Stimulated activated CD8-positive, alpha-beta memory T cell treated with anti-CD3 and anti-CD28 coated beads, Interleukin-2, amount 100 ng/mL, for 48 hours (primary cell): ENCODE measurements at regions not wholly inside any gene's neighbourhood (a gene's known extent, or its start where the extent isn't known, plus 50 kb on each side); places are given as distances from the start of the nearest gene placed in this dataset.
"Not testable (repeated sequence)": the region's sequence is repeated elsewhere in the genome, so short reads cannot be mapped to it uniquely, and the experiment has no call there.

ENCODE experiments used
- DNase-seq, 2 donors: peaks; one replicate each; pipeline ENCODE4 v3.0.0-alpha.2; 2020; ENCODE audit warnings: low read depth in 2 of 2

GRCh38 chr3:26068890-26069289, 279.0 kb downstream of the OXSM start:
- DNase-seq, result no peak

DNA sequence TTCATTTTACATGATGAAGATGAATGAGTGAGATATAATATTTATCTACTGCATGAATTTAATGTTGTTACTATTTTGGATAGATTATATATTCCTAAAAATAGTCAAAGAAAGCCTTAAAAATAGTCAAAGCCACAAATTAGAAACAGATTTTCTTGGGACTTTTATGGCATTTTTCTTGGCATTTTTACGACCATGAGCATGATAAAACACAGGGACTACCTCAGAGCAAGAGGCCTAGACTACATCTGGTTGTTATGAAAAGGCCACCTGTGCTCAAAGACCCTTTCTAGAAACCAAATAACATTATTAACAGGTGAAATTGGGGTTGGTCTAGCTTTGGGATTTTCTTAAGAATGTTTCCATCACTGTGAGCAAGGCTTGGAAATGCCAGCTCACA, 281.0 kb downstream of the OXSM start:
- DNase-seq, result no peak

DNA sequence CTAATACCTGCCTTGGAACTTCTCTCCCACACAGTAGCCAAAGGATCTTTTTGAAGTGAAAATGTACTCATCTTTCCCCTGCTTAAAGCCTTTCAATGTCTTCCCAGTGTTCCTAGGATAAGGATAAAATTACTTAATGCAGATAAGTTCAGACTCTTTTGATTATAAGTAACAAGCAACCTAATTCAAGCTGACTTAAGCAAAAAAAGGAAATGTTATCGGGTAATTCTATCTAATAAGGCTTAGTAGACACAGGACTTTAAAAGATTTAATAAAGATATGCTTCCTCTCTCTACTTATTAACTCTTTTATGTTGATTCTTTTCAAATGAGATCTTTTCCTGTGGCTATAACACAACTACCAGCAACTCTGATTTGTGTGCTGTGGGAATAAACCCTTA, 284.2 kb downstream of the OXSM start:
- no peak for DNase-seq

GRCh38 chr3:26078539-26078938, 288.6 kb downstream of the OXSM start:
- DNase-seq, result no peak

DNA sequence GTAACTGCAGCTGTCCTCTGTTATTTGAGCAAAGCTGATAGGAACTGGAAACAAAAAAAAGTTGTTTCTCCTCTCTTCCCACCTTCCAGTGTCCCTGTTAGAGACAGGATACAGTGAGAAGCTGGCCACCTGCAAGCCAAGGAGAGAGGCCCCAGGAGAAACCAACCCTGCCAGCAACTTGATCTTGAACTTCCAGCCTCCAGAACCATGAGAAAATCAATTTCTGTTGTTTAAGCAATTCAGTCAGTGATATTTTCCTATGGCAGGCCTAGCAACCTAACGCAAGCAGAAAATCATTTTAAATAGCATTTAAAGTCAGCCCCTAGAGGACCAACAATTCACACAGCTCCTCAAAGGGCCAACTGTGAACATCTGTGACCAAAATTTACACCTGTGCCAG, 291.3 kb downstream of the OXSM start:
- no peak for DNase-seq

GRCh38 chr3:26081806-26082205, 291.9 kb downstream of the OXSM start:
- DNase-seq, result no peak

DNA sequence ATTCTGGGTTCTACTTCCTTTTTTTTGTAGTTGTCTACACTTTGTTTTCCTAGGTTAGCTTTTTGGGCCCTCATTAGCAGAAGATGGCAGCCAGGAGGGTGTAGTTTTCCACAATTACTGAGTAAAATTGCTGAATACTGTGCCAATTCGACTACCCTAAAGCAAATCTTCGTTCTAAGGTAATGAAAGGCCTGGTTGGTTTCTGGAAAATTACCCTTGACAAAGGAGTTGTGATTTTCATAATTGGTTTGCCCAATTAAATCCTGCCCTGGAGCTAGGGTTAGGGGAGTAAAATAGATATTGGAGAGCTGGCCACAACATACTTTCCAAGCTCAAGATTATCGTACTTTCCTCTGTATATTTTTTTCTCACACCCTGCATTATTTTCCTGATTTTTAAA, 293.0 kb downstream of the OXSM start:
- no peak for DNase-seq

DNA sequence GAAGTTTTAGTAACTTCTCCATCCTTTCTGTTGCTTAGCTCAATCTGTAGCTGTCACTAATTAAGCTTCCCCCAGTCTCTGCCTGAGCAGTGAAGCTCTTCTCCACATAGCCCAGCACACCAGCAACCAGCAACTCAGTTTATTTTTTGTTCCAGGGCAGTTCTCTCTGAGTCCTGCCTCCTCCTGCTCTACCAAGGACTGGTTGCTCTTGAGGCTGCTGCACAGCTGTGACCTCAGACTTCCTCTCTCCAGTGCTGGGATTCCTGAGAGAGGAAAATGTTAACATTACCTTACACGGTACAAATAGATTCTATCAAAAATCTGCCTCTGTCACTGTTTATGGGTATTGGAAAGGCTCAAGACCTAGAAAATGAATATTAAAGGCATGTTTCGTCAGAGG, 294.7 kb downstream of the OXSM start:
- DNase-seq, result no peak

- DNase-seq, result no peak
Observed at GRCh38 chr3:26087751-26088150, 297.9 kb downstream of the OXSM start.

DNA sequence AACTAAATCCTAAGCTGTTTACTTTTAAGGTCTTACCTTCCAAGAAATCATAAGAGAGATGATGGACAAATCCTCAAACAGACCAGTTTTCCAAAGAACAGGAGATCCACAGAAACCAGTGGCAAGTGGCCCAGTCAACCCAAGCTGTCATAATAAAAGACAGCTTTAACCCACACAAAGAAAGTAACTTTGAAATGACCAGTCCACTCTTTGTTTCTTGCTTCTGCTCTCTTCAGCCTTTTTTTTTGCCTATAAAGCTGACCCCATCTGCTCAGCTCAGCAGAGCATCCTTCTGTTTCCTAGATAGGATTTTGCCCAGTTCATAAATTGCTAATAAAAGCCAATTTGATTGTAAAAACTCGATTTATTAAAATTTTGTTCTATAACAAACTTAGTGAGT, 299.4 kb downstream of the OXSM start:
- DNase-seq, result no peak

GRCh38 chr3:26090589-26090988, 300.7 kb downstream of the OXSM start:
- no peak for DNase-seq

DNA sequence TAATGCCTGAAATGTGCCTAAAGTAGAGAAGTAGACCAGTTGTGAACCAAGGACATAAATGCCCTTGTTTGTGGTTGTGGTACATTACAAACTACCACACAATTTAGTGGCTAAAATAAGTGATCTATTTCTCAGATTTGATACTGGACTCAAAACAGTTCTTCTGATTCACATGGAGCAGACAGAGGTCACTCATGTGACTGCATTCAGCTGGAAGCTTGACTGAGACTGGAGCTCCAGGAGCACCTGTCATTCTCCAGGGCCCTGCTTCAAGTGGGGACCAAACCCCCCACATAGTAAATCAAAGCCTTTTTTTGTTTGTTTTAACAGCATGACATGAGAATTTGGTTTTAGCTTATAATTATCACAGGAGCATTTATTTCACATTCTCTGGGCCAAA, 301.2 kb downstream of the OXSM start:
- DNase-seq, result no peak

DNA sequence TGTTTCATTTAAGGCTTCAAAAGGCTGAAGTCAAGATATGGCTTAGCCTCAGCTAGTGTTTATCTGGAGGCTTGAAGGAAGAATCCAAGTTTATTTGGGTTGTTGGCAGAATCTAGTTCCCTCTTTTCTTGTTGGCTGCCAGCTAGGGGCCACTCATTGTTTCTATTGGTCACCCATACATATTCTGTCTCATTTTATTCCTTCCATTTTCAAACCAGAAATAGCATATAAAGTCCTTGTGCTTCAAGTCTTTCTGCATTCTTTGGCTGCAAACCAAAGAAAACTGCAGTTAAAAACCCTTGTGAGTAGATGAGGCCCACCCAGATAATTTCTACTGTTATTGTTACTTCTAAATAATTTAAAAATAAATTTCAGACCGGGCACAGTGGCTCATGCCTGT, 301.7 kb downstream of the OXSM start:
- no peak for DNase-seq

DNA sequence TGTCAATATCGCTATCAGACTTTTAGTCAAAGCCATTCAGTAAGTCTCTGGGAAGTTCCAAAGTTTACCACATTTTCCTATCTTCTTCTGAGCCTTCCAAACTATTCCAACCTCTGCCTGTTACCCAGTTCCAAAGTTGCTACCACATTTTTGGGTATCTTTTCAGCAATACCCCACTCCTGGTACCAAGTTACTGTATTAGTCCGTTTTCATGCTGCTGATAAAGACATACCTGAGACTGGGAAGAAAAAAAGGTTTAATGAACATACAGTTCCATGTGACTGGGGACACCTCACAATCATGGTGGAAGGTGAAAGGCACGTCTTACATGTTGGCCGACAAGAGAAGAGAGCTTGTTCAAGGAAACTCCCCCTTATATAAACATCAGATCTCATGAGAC, 307.2 kb downstream of the OXSM start:
- not testable (repeated sequence) for DNase-seq

GRCh38 chr3:26099692-26100091, 309.8 kb downstream of the OXSM start:
- no peak for DNase-seq

- no peak for DNase-seq
Observed at GRCh38 chr3:26100176-26100575, 310.3 kb downstream of the OXSM start.

GRCh38 chr3:26102376-26102775, 312.5 kb downstream of the OXSM start:
- no peak for DNase-seq

- no peak for DNase-seq
Observed at GRCh38 chr3:26104851-26105251, 315.0 kb downstream of the OXSM start.

DNA sequence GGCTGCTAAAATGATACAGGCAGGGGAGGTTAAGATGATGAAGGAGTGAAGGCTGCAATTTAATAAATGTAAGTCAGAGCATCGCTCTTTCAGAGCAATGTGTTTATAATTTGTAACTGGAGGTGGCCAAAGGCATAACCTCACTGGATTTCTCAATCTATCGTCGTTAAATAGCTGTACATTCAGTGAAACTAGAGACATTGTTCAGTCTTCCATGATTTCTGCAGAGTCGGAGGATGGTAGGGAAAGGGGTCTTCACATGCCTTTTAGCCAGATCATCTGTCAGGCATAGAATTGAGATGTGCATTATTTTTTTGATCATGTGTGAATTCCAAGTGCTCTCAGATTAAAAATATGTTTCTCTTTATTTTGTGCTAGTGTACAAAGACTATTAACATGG, 315.4 kb downstream of the OXSM start:
- no peak for DNase-seq

DNA sequence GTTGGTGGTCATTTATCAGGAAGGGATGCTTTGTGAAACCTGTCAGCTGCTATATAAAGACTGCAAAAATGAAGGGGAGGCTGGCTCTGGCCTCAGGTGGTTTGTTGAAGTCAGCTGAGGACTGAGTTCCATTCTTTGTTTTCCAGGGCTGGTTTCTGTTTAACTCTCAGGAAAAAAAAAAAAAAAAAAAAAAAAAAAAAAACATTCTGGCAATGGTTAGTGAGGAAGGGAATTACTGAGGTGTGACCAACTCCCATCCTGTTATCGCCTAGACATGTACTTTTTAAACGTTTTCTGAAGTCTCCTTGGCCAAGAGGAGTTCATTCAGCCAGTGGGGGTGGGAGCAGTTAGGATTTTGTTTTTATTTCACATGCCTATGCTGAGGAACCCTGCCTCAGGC, 316.3 kb downstream of the OXSM start:
- DNase-seq, result no peak

GRCh38 chr3:26108846-26109489, 319.1 kb downstream of the OXSM start:
- no peak for DNase-seq

GRCh38 chr3:26114851-26115250, 325.0 kb downstream of the OXSM start:
- DNase-seq, result no peak

DNA sequence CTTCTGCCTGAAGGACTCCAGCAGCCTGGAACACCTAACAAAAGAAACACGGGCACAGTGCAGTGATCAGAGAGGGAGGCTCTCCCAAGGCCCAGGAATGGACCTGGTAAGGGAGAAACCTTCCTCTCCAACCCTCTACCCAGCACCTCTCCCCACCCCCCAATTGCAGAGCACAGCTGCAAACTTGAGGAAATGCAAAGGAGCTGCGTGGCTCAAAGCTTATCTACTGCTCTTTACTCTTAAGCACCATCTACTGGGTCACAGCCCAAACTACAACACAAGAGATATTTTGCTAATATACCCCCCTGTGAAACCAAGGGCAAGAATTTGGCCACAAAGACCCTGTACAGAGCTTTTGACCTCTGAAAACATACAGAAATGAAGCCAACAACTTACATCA, 328.3 kb downstream of the OXSM start:
- DNase-seq, result no peak

- no peak for DNase-seq
Observed at GRCh38 chr3:26132942-26133341, 343.1 kb downstream of the OXSM start.

GRCh38 chr3:26141296-26141695, 351.4 kb downstream of the OXSM start:
- DNase-seq, result no peak
